GM18498 (cell line): ENCODE measurements at regions not wholly inside any gene's neighbourhood (a gene's known extent, or its start where the extent isn't known, plus 50 kb on each side); places are given as distances from the start of the nearest gene placed in this dataset.

ENCODE experiments used
- ATAC-seq: cut with Tn5 transposase; IDR thresholded peaks from one replicate; pipeline ENCODE4 v1.9.1; 2021; ENCODE audit warnings: mild to moderate bottlenecking, moderate library complexity; ENCODE audit not compliant: unreplicated experiment

GRCh38 chr11:8323161-8323935 is 59.7 kb upstream of the LMO1 start:
- ATAC-seq, result no peak

- no peak for ATAC-seq
These were observed 58.2 kb upstream of the LMO1 start for GRCh38 chr11:8321876-8322275.

DNA sequence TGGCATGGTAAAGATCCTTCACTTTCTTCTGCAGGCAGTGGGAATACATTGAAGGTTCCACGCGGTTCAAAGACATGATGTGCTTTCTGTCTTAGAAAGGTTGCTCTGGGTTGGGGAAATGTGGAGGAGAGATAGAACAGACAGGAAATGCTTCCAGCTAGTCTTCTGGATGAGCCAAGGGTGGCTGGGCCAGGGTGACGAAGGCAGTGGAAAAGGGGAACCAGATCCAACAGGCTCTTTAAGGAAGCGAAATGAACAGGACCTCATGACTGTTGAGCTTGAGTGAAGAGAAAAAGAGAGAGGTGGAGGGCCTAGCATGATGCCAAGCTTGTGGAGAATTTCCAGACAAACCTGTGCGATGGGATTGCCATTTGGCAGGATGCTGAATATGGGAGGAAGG is 56.4 kb upstream of the LMO1 start:
- no peak for ATAC-seq

GRCh38 chr11:8318536-8318935 is 54.9 kb upstream of the LMO1 start:
- no peak for ATAC-seq

DNA sequence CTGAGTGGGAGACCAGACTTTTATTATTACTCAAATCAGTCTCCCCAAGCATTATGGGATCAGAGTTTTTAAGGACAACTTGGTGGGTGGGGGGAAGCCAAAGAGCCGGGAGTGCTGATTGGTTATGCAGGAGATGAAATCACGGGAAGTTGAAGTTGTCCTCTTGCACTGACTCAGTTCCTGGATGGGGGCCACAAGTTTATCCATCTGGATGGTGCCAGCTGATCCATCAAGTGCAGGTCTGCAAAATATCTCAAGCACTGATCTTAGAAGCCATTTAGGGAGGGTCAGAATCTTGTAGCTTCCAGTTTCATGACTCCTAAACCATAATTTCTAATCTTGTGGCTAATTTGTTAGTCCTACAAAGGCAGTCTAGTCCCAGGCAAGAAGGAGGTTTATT is 53.5 kb upstream of the LMO1 start:
- ATAC-seq, result no peak

- no peak for ATAC-seq
These were observed 52.3 kb upstream of the LMO1 start for GRCh38 chr11:8315954-8316353.

DNA sequence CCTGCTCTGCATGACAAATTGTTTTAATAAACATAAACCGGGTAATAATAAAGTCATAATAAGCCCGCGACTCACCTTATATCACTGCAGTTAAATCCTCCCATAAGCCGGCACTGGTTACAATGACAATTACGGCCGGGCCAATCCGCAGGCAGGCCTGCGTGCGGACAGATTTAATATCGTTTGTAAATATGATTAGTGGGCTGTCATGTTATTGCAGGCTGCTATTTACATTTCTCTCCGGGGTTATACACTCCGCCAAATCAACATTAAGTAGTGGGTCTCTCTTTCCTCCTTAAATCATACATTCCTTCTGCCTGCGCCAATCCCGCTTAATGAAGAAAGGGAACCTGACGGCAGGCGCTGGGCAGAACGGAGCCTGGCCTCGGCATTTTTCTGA is 51.8 kb upstream of the LMO1 start:
- no peak for ATAC-seq

- no peak for ATAC-seq
These were observed 51.2 kb upstream of the LMO1 start for GRCh38 chr11:8314916-8315315.

DNA sequence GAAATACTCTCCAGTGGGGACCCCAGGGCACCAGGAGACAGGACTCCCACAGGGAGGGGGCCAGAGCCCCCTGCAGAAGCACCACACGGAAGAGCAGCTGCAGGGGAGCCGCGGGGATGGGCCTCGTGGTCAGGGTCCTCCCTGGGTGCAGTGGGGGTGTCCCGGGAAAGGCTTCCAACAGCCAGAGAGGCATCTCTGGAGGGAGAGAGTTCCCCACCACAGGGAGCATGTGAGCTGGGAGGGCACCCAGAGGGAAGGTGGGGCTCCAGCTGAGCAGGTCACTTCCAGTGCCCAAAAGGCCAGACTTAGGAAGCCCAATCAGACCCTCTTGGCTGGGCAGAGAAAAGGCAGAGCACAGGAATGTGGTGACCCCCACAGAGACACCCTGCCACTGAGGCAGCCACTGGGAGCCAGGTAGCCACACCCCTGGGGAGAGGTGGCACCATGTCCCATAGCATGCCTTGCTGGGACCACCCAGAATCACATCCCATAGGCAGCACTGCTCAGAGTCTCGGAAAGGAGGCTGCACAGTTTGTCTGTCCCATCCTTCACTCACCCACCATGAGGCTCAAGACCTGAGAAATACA is 49.9 kb upstream of the LMO1 start:
- ATAC-seq, result no peak
